T1000 (cell line): ENCODE measurements at regions not wholly inside any gene's neighbourhood (a gene's known extent, or its start where the extent isn't known, plus 50 kb on each side); places are given as distances from the start of the nearest gene placed in this dataset.

Source experiments
- DNase-seq: peaks from one replicate; lab custom pipeline; 2025; ENCODE audit warnings: mixed read lengths; lab: John Stamatoyannopoulos, UW

DNA sequence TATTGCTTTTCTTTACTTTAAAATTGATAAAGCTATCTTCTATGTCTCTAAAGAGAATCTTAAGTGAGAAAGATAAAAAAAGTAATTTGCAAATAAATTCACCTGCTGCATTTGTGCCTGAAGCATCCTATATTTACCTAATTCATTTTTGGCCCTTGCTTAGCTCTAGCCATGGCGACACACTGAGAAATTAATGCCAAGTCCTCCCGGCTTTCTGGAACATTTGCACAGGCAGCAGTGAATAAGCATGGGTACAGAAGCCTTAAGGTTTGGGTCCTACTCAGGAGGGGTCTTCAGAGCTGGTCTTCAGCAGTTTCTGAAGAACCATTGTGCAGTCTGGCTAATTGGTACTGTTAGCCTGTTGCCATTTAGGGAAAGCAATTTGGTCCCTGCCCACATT lies 73.9 kb upstream of the ZEB2 start:
- no peak for DNase-seq

DNA sequence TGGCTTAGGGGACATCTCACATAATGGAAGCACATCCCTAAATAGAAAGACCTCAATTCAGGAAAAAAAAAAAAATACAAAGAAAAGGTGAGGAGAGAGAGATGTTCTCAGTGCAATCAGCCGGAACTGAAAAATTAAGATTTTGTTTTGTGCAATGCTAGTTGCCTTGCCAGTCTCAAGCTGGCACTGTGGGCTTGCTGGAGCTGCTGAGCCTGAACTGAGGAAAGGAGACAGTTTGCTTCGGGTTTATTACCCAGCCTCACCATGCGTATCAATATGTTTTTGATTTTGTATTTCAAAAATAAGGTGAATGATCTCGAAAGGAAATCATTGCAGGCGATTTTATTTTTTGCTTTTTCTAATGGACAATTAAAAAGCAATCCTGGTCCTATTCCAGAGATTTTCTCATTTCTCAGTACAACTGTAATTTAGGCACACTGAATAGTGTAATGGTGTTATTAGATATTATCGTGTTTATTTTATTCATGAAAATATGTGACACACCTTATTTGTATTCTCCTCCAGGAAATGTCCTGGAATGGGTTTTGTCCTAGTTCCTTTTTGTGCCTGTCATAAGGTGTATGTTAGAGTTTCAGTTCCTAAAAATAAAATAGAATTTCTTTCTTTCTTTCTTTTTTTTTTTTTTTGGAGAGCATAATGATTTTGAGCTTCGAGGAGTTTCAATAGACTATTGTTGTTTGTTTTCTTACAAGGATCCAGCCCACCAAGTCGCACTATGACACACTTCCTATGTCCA lies 72.8 kb upstream of the ZEB2 start:
- no peak for DNase-seq

DNA sequence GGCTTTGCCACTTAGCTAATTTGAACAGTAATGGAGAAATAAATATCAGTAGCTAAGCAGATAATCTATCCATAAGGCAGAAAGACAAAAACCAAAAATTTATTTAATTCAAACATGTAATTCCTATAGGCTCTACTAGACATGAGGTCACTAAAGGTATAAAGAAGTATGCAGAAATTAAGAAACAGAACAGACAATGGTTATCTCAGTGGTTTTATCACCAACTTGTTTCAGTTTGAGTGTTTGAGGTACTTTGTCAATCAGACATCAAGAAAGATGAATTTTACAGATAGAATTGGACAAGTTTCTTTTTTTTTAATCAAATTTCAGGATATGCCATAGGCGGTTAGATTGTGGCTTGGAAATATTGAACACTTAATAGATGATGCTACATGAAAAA lies 67.4 kb upstream of the ZEB2 start:
- no peak for DNase-seq

DNA sequence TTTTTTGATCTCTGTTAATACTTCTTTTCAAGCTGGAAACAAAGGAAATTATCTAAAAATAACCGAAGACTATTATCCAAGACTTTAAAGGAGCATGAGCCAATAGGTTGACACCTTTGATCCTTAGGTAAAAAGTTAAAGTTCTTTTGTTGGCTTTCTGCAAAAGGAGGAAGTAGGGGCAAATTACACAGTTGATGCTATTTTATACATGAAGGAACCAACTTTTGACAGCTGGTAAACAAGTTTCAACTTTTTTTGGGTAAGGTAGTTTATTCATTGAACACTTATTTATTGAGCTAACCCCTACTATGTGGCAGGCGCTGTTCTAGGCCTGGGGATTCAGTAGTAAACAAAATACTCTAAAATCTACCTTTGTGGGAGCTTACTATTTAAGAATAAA lies 66.6 kb upstream of the ZEB2 start:
- no peak for DNase-seq

DNA sequence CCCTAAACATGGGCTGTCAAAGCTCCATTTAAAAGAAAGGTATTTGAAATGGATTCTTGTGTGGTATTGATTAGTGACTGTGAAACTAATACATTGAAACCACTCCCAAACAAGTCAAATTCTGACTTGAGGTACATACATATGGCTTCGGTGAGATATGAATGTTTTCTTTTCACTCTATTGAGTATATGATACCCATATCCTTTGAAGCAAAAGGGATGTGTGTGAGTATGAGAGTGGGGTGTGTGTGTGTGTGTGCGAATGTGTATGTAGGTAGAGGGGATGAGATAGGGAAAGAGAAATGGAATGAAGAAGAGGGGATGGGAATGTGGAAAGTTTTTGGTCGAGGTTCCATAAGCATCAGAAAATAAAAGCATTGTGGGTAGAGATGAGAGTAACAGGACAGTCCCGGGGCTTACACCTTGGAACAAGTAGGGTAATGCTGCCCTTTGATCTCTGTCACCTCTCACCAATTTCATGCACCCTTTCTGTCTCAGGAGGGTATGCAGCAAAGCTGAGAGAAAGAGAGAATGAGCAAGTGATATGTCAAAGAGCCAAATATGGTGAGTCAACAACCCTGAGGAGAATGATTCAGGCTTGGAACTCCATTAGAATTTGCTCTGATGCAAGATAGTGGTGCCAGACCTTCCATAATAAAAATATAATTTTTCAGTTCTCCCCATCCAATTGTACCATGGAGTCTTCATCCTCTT lies 64.0 kb upstream of the ZEB2 start:
- peak; percentile 47 for DNase-seq

DNA sequence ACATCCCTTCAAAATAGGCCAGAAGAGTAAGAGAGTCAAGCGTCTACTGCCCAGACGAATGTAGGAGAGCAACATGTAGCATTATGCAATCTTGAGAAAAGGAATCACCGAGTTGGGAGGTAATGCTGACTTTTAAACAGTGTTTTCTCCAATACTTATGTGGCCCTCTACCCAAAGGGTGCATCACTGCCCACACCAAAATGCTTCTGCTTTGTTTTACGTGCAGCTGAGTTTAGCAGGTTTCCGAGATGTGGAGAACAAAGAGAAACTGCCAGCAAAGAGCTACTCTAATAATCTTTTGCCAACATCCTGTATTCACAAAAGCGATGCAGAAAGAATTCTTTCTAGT lies 63.4 kb upstream of the ZEB2 start:
- DNase-seq, result no peak

DNA sequence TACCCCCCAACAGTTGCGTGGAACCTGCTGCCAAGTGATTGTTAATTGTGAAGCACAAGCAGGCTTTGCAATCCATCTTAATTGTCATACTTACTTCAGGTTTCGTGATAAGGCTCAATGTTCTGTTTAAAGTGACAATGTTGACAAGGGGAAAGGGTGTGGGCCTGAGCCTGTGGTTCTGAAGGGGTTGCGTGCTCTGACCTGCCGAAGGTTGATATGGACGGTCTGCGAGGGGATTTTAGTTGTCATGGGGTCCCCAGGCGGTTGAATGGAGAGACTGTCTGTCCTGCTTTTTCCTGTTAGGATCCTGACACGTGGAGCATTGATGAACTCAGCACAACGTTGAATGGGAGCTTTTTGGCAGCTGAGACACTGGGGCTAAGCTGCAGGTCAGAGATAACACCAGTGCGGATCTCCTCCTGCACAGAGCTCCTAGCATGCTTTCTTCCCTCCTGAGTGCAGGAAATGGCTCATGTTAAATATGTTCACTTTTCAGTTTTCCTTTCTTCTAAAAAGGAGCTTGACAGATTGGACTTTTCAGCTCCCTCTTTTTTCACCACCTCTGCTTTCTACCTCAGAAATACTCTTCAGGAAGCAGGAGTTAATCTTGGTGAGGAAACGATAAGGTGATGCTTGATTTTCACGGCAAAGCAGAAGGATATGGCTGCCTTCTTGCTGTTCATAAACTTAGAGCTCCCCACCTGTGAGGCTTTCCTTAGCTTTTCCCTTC lies 62.9 kb upstream of the ZEB2 start:
- no peak for DNase-seq

DNA sequence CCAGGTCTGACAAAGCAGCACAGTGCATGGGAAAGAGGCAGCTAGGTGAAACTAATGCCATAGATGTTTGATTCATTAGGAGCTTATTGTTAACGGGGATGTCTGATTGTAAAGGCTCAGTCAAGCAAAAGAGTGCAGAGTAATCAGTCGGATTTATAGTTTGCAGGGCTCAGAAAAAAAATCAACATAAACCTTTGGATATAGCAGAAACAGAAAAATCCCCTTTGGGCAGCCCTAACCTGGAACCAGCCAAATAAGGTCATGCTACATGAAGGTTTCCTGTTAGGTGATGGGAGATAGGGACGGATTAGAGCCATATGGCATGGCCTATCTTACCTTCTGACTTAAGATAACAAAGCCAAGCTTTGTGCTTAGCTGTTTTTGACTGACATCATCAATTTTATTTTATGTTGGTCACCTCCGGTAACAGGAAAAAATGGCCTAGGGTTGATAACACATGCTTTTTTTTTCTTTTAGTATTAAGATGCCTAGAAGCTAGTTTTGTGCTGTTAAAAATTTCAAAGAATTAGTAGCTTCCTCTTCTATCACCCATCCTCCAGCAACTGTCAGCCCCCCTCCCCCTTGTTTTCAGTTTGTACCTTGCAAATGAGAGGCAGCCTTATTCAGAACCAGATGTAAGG lies 60.7 kb upstream of the ZEB2 start:
- no peak for DNase-seq

DNA sequence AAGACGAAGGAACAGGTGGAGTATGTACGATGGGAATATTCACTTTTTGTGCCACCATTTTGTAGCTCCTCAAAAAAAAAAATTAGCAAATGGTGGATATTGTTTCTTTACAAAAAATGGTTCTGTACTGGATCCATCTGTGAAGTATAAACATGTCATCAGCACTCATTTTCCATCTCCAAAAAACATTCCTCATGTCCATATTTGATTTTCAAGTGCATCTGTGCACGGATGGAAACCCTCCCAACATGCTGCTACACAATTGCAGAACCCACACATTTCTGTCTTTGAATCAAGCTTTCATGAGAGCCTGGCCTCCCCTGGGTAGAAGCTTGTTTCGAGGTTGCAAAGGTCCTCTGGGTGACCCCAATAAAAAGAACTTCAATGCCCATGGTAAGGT lies 59.6 kb upstream of the ZEB2 start:
- no peak for DNase-seq

DNA sequence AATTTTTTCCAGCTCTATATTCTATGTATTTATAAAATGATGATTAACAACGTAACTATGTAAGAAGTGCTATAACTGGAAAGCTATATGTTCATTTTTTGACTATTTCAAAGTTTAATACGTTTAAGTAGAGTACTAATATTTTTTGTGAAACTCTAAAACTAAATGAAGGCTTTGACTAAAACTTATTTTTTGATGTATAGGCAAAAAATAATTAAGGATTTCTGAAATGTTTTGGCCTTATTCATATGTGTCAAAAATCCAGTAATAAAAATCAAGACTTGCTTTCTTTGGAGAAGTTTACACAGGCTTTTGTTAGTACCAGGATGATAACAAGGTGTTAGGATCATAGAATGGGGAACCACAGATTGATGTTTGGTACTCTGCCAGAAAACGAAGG lies 58.2 kb upstream of the ZEB2 start:
- no peak for DNase-seq

DNA sequence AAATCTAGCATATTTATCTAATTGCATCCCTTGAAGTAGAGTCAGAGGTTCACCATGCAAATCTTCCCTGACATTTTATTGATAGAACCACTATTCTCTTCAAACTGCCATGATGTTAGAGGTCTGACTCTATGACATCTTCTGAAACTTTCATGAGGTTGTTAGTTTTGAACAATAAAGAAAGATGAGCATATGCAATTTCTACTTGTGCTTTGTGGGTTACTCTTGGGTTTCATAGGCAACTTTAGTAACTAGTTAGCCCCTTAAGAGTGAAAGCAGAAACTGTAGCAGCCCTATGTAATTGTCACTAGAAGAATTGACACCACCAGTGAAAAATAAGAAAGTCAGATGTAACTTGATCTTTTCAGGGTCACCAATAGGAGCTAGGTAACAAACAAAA lies 53.1 kb upstream of the ZEB2 start:
- no peak for DNase-seq

DNA sequence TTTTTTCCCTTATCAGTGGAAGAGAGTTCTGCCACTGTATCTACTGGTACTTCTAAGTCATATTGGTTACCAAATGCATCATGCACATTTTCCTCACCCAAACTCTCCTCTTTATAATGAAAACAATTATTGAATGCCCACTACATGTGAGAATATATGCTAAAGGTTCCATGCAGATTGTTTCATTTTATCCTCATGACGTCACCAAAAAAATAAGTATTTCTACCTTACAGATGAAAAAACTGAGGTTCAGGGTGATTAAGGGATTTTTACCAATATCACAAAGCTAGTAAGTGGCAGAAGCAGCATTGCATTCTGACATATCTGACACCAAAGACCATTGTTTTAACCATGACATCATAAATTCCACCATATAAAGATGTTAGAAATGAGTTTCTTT lies 51.9 kb upstream of the ZEB2 start:
- DNase-seq, result no peak

DNA sequence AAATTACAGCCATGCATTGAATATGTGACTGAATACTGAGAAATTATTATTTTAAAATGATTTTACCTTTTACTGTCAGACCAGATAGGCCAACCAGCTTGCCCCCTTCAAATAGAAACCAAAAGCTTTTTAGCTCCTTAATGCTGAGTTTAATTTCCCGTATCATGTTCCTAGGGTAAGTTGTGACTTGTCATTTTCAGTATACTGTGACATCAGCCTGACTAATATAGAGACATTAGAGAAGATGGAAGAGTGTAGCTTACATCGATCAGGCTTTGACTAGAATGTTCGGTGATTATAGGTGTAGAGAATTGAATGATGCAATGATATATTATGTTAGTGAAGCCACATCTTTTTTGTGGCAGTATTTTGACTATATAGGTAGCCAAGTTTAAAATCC lies 50.6 kb upstream of the ZEB2 start:
- DNase-seq, result no peak
